ENCODE measurements at regions not wholly inside any gene's neighbourhood (a gene's known extent, or its start where the extent isn't known, plus 50 kb on each side); places are given as distances from the start of the nearest gene placed in this dataset.
"Not testable (repeated sequence)": the region's sequence is repeated elsewhere in the genome, so short reads cannot be mapped to it uniquely, and the experiment has no call there.

- no peak for DNase-seq
Measured at GRCh38 chr15:93932164-93932776, 299.1 kb upstream of the MCTP2 start.

- DNase-seq, result no peak
Measured at GRCh38 chr15:93929375-93930094, 301.8 kb upstream of the MCTP2 start.

DNA sequence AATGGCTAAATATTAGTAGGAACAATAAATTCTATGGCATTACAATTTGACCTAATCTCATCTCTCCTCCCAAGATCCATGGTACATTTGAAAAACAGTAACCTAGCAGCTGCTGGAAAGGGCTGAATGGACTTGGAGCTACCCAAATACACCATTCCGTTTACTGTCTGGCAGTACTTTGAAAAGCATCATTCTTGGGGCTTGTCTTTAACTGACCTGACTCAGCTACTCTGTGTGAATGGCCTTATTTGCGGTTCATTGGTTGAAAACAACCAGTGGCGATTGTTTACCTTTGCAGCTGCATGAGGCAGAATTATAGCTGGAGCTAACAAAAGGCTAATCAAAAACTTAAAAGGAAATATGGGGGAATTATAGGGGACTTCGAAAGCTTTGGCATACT lies 311.2 kb upstream of the MCTP2 start:
- no peak for DNase-seq

DNA sequence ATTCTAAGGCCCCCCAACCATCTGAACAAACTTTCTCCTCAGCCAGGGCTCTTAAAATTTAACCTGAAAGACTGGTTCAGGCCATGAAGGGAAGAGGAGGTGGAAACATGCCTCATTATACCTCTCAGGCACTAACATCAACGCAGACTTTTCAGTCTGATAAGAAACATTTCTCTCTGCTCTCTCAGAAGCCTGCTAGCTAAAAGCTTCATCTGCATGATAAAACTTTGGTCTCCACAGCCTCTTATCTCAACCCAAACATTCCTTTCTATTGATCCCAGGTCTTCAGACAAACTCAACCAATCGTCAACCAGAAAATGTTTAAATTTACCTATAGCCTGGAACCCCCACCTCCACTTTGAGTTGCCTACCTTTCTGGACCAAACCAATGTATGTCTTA lies 312.6 kb upstream of the MCTP2 start:
- not testable (repeated sequence) for DNase-seq

- no peak for DNase-seq
Measured at GRCh38 chr15:93917181-93917580, 314.2 kb upstream of the MCTP2 start.

DNA sequence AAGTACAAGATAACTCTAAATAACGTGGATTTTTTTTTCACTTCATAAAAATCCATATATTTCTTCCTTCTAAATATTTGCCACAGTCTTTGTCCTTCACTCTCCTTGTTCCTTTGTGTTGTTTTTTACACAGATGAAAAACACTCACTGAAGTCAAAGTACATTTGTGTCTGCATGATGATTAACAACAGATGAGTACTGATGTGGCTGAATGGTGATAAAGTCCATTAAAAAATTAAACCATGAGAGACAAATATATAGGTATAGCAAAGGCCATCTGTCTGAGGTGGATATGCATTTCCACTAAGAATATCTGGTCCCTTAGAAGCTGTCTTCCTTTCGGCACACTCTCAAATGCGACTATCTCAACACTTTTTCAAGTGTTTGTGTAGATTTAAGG lies 317.5 kb upstream of the MCTP2 start:
- no peak for DNase-seq

- DNase-seq, result no peak
Measured at GRCh38 chr15:93913310-93913709, 318.1 kb upstream of the MCTP2 start.

DNA sequence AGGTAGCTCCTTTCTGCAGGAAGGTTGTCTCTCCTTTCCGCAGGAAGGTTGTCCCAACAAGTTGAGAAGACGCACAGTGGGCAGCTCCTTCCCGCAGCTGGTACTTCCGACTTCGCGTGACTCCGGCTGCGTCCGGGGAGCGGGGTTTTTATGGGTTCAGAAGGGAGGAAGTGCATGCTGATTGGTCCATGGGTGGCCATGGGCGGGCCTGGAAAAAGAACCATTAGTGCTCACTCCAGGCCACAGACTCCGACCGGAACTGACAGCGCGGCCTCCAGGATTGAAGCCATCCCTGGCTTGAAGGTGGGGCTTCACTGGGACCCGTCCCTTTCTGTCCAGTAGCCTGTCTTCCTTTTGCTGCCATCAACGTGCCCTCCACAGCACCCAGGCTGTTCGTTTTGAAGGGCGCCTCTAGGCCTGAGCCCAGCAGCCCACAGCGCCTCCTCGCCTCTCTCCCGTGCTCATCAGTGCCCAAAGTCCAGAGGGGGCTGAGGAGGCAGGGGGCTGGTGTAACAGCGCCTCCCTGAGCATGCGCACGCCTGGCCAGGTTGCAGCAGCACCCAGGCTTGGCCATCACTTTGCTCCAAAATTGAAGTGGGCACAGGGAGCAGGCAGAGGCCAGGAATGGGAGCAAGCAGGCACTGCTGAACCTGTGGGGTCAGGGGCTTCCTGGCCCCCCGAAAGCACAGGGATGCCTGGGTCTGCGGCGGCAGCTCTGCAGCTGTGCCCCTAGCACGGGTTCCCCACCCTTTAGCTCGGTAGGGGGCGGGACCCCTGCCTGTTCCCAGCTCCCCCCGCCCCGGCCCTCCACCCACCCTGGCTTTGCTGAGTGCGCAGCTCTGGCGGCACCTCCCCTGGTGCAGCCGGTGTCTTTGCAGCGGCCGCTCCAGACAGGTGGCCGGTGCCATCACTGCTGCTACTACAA lies 330.6 kb upstream of the MCTP2 start:
- no peak for DNase-seq

DNA sequence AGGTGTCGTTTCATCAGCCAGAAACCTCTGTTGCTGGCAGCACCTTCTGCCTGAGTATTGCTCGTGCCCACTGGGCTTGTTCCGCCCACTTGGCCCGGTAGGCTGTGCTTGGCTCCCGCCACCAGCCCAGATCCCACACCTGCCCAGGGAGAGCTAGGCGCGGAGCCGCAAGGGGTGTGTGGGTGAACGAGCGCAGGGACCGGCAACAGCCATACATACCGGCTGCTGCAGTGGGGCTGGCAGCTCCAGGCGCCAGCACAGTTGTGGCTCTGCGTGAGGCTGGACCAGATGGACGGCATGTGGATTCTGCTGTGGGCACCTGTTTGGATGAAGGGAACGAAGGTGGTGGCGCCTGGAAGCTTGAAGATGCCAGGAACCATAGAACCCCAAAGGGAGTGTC lies 331.5 kb upstream of the MCTP2 start:
- DNase-seq, result no peak

GRCh38 chr15:93897377-93897776 lies 334.0 kb upstream of the MCTP2 start:
- no peak for DNase-seq

- no peak for DNase-seq
Measured at GRCh38 chr15:93895976-93896770, 335.2 kb upstream of the MCTP2 start.

DNA sequence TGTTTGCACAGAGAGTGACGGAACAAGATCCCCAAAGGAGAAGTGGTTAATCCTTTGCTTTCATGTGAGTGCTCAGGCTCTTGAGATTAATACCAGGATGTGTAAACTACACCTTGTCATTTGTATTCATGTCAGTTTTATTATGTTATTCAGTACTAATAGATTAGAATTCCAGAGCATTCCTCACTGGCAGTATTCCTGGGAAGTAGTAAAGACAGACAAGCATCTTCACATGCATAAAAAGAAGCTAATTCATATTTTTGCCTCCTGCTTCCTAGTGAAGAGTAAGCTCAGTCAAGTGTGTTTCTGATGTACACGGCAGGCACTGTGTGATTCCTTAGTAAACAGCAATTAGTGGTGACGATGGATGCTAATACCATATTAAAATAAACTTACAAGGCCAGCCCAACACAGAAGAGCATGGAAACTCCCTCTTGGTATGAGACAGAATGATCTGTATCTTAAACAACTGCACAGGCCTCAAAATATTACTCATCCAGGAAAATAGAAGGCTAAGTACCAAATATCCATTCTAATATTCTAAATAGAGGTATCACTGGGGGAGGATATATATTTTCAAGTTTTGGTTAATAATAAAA lies 336.8 kb upstream of the MCTP2 start:
- DNase-seq, result no peak

DNA sequence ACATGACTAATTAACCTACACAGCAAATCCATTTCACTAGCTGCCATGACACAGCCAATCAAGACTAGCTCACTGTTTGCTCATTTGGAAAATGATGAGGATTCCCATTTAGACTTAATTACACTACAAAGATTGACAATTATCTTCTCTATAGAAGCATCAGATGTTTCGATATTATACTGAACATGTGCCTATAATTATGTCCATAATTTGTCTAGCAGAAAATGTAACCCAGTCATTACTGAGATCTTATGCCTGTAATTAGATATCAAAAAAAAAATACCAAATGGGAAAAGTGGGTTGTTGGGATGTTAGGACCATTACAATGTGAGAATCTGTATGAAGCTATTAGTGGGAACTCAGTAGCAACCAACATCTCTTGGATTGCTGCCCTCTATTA lies 344.2 kb upstream of the MCTP2 start:
- no peak for DNase-seq

DNA sequence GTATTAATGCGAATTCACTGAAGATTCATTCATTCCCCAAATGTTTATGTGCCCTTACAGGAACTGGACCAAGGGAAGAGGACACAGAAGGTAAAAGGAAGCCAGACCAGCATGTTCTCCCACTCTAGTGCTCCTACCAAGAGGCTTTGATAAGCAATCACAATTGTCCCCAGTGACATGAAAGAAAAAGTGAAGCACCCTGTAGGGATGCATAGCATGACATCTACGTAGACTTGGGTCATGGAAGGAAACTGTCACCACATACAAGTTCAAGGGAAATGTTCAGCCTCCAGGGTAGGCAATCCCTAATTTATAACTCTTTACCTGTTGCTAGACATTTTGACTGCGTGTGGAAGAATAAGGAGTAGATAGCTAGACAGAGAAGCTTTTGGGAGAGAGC lies 348.6 kb upstream of the MCTP2 start:
- no peak for DNase-seq

DNA sequence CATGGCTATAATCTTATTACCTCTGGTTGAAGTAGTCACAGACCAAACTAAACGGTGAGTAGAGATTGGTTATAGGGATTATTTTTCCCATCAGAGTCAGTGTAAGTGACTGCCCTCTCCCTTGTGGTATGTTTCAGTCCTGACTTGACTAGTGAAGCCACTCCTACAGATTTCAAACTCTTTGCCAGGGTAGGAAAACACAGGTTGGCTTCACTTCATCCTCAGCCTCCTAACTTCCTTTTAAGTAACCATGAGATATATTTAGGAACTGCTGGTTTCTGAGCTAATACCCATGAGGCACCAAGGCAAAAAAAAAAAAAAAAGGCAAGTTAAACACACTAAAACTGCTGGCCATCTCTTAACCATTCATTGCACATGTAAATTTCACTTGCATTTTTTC lies 349.2 kb upstream of the MCTP2 start:
- no peak for DNase-seq

- no peak for DNase-seq
Measured at GRCh38 chr15:93881310-93881709, 350.1 kb upstream of the MCTP2 start.

DNA sequence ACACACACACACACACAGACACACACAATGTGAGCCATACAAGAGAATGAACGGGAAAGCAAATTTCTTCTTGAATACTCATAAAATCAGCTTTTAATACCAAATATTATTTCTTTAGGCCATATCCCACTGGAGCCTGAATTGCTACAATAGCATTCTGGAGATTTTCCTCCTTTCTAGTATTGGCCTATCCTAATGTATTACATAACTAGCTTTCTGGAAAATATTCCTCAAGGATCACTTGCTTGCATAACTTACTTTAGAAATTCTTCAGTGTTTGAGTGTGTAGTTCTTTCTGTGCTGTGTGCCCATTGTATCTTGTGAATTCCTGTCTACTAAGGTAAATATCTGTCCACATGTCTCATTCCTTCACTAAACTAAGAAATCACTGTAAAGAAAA lies 351.0 kb upstream of the MCTP2 start:
- DNase-seq, result no peak

- no peak for DNase-seq
Measured at GRCh38 chr15:93870583-93870982, 360.8 kb upstream of the MCTP2 start.

- no peak for DNase-seq
Measured at GRCh38 chr15:93866948-93867347, 364.4 kb upstream of the MCTP2 start.

DNA sequence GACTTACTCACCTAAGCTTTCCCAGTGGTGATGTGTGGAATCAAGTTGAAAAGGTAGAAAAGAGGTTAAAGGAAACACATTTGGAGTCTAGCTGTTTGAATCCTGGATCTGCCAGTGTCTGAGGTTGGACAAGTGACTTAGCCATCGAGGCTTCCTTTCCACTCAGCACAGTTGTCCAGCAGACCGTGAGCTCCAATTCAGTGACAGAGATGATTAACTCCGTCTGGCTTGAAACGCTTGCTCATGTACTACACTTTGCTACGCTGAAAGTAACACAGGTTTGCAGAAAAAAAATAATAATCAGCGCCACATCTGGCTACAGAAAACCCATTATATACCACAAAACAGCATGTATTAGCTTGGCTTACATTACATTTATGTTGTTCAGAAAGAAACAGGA lies 364.9 kb upstream of the MCTP2 start:
- DNase-seq, result no peak

DNA sequence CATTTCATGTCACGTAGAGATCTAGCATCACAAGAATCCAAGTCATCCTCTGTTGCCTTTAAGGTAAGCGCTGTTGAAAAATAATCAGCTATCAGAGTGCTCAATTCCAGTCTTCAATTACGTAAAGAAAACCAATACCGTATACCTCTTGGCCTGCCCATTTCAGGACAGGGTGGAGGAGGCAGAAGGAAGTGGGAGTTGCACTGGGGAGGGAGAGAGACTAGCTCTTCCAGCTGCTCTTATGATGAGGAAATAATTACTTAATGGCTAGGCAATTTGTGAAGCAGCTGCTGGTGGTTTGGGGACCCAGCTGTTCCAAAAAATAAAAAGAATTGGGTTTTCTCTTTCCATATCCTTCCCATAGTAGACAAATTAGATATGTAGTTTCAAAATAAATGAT lies 365.8 kb upstream of the MCTP2 start:
- no peak for DNase-seq

DNA sequence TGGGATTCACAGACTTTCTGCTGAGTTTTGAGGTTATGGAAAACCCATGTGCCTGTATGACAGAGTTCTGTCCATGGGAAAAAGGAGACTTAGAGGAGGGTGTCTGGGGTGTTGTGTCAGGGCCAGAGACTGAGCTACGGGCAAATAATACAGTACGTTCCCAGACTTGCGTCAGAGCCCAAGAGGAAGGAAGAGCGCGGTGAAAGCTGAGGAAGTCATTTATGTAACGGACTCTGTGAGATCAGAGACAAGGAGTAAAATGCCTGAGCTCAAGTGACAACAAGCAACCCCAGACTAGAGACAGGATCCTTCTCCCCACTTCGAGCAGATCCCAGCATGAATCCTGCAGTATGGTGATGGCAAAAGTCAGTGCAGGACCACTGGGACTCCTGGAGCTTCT lies 368.6 kb upstream of the MCTP2 start:
- DNase-seq, result no peak

Measured in activated T-cell treated with anti-CD3 and anti-CD28 coated beads, Interleukin-2, amount 50 U/mL, for 48 hours (primary cell).